ENCODE measurements at regions not wholly inside any gene's neighbourhood (a gene's known extent, or its start where the extent isn't known, plus 50 kb on each side); places are given as distances from the start of the nearest gene placed in this dataset.

DNA sequence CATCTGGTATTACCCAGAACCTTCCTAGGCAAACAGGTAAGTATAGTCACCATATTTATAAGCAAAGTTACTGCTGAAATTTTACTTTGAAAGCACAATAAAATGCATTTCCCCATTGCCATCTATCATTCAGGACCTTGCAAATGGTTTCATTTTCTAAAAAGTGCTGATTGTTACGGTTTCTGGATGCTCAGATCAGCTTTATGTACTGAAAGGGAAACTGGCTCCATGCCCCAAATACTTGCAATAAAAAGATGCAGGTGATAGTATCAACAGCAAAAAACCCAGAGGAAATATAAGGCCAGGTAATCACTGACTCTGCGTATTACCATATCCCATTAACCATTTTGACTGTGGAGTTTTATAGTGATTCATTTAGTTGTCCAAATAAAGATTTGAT lies 1150.7 kb upstream of the CRIM1 start:
- Histone ChIP-seq H3K36me3 (ENCODE audit: control insufficient read depth in 4 of 4, insufficient read depth in 4 of 4, low read length in 4 of 4) (no peaks in the 10 kb centered on the region), H3K9me3 (ENCODE audit: control insufficient read depth in 4 of 4, insufficient read depth in 3 of 4, low read length in 3 of 4) (no peaks in the 10 kb centered on the region), H3K4me1 (ENCODE audit: control insufficient read depth in 5 of 5, insufficient read depth in 5 of 5, low read length in 5 of 5) (no peaks in the 10 kb centered on the region), H3K27me3 (ENCODE audit: control insufficient read depth in 3 of 3, insufficient read depth in 3 of 3, low read length in 2 of 3) (no peaks in the 10 kb centered on the region), H3K27ac (ENCODE audit: low read depth in 1 of 2, low read length in 1 of 2) (no peak overlapping the region), H3K4me3 (no peak overlapping the region), H3K9ac (ENCODE audit: insufficient read depth in 1 of 2, low read length in 2 of 2) (no peak overlapping the region)
- WGBS, 2 donors, result 78 to 86% methylated on average over 2 of the region's 2 CpGs
- ATAC-seq (ENCODE audit: insufficient read depth, low FRiP score) (no peak), DNase-seq (no peak)
- TF ChIP-seq, protein P1, sequence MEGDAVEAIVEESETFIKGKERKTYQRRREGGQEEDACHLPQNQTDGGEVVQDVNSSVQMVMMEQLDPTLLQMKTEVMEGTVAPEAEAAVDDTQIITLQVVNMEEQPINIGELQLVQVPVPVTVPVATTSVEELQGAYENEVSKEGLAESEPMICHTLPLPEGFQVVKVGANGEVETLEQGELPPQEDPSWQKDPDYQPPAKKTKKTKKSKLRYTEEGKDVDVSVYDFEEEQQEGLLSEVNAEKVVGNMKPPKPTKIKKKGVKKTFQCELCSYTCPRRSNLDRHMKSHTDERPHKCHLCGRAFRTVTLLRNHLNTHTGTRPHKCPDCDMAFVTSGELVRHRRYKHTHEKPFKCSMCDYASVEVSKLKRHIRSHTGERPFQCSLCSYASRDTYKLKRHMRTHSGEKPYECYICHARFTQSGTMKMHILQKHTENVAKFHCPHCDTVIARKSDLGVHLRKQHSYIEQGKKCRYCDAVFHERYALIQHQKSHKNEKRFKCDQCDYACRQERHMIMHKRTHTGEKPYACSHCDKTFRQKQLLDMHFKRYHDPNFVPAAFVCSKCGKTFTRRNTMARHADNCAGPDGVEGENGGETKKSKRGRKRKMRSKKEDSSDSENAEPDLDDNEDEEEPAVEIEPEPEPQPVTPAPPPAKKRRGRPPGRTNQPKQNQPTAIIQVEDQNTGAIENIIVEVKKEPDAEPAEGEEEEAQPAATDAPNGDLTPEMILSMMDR (IDR thresholded peaks at IDR 0.05; ENCODE audit: control extremely low read depth, extremely low read depth), result no peak

DNA sequence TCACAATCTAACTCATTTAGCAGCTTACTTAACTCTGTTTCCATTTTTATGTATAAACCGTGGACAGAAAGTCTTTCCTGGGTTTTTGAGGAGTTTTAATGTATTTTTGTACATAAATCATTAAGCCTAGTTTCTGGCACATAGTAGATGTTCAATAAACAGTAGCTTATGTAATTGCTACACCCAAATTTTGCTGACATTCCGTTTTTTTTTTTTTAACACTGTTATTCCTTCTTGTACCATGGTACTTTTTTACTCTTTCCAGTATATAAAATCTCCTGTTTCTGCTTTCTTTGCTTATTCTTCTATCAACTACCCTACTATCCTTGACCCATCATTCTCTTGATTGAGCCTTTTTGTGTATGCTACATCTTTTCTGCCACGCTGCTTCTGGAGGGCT lies 1151.3 kb upstream of the CRIM1 start:
- no peaks in the 10 kb centered on the region for H3K27me3 ChIP-seq (ENCODE audit: control insufficient read depth in 3 of 3, insufficient read depth in 3 of 3, low read length in 2 of 3)
- no peaks in the 10 kb centered on the region for H3K9me3 ChIP-seq (ENCODE audit: control insufficient read depth in 4 of 4, insufficient read depth in 3 of 4, low read length in 3 of 4)
- no peak overlapping the region for H3K4me3 ChIP-seq
- WGBS, 2 donors, result 59 to 74% methylated on average over 3 of the region's 3 CpGs
- no peak for ATAC-seq (ENCODE audit: insufficient read depth, low FRiP score)
- TF ChIP-seq, protein P1 (IDR thresholded peaks at IDR 0.05; ENCODE audit: control extremely low read depth, extremely low read depth), result no peak
- H3K36me3 ChIP-seq (ENCODE audit: control insufficient read depth in 4 of 4, insufficient read depth in 4 of 4, low read length in 4 of 4), result no peaks in the 10 kb centered on the region
- no peak overlapping the region for H3K9ac ChIP-seq (ENCODE audit: insufficient read depth in 1 of 2, low read length in 2 of 2)
- no peaks in the 10 kb centered on the region for H3K4me1 ChIP-seq (ENCODE audit: control insufficient read depth in 5 of 5, insufficient read depth in 5 of 5, low read length in 5 of 5)
- no peak for DNase-seq
- no peak overlapping the region for H3K27ac ChIP-seq (ENCODE audit: low read depth in 1 of 2, low read length in 1 of 2)

DNA sequence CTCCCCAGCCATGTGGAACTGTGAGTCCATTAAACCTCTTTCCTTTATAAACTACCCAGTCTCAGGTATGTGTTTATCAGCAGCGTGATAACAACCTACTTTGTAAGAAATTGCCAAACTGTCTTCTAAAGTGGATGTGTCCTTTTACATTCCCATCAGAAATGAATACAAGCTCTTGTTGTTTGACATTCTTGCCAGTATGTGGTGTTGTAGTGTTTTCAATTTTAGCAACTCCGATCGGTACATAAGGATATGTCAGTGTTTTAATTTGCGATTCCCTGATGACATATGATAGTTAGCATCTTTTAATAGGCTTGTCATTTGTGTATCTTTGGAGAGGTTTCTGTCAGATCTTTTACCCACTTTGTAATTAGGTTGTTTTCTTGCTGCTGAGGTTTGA lies 1156.3 kb upstream of the CRIM1 start:
- WGBS, 2 donors, result 87 to 89% methylated on average over 4 of the region's 4 CpGs

More for the DNA sequence above, 1156.3 kb upstream of the CRIM1 start:
- Histone ChIP-seq H3K36me3 (ENCODE audit: control insufficient read depth in 4 of 4, insufficient read depth in 4 of 4, low read length in 4 of 4) (no peaks in the 10 kb centered on the region), H3K27ac (ENCODE audit: low read depth in 1 of 2, low read length in 1 of 2) (no peak overlapping the region), H3K9ac (ENCODE audit: insufficient read depth in 1 of 2, low read length in 2 of 2) (no peak overlapping the region), H3K4me3 (no peak overlapping the region), H3K4me1 (ENCODE audit: control insufficient read depth in 5 of 5, insufficient read depth in 5 of 5, low read length in 5 of 5) (no peaks in the 10 kb centered on the region), H3K27me3 (ENCODE audit: control insufficient read depth in 3 of 3, insufficient read depth in 3 of 3, low read length in 2 of 3) (no peaks in the 10 kb centered on the region), H3K9me3 (ENCODE audit: control insufficient read depth in 4 of 4, insufficient read depth in 3 of 4, low read length in 3 of 4) (no peaks in the 10 kb centered on the region)
- DNase-seq (peak in 1 of 3 donors; percentile 3), ATAC-seq (ENCODE audit: insufficient read depth, low FRiP score) (no peak)
- TF ChIP-seq, protein P1 (IDR thresholded peaks at IDR 0.05; ENCODE audit: control extremely low read depth, extremely low read depth), result no peak

All from lung (tissue), 11 donors.